ENCODE measurements at regions not wholly inside any gene's neighbourhood (a gene's known extent, or its start where the extent isn't known, plus 50 kb on each side); places are given as distances from the start of the nearest gene placed in this dataset.

DNA sequence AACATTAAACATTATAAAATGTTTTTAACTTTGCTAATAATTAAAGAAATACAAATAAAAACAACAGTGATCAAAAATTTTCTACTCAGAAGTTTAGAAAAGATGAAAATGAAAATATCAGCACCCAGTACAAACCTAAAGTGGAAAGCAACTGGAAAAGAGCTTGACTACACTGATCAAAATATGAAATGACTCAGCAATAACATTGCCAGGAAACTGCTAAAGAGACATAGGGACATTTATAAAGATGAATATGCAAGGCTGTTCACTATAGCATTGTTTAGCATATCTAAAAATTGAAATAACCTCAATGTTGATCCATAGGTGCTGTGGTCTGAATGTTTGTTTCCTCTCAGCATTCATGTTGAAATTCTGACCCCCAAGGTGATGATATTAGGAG lies 88.5 kb upstream of the NOCT start:
- TF ChIP-seq, protein P1, sequence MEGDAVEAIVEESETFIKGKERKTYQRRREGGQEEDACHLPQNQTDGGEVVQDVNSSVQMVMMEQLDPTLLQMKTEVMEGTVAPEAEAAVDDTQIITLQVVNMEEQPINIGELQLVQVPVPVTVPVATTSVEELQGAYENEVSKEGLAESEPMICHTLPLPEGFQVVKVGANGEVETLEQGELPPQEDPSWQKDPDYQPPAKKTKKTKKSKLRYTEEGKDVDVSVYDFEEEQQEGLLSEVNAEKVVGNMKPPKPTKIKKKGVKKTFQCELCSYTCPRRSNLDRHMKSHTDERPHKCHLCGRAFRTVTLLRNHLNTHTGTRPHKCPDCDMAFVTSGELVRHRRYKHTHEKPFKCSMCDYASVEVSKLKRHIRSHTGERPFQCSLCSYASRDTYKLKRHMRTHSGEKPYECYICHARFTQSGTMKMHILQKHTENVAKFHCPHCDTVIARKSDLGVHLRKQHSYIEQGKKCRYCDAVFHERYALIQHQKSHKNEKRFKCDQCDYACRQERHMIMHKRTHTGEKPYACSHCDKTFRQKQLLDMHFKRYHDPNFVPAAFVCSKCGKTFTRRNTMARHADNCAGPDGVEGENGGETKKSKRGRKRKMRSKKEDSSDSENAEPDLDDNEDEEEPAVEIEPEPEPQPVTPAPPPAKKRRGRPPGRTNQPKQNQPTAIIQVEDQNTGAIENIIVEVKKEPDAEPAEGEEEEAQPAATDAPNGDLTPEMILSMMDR (conservative IDR thresholded peaks at IDR 0.05): no peak
- H3K27ac ChIP-seq: no peak overlapping the region

DNA sequence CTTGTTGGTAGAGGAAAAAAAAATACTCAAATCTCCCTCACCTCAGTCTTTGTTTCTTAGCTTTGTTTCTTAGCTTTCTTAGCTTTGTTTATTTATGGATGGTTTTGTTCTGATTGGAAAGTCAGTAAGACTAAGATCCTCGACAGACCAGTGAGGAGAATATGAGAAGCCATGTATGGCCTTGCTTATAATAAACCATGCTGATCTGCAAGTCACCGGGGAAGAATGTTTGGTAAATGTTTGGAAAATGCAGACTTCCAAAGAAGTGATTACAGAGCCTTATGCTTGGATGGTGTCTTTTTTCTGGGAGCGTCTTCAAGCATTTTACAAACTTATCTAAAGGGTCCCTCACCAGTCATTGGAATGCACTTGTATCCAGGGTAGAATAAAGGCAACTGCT lies 90.1 kb upstream of the NOCT start:
- TF ChIP-seq, protein P1 (conservative IDR thresholded peaks at IDR 0.05): no peak
- H3K27ac ChIP-seq: no peak overlapping the region

DNA sequence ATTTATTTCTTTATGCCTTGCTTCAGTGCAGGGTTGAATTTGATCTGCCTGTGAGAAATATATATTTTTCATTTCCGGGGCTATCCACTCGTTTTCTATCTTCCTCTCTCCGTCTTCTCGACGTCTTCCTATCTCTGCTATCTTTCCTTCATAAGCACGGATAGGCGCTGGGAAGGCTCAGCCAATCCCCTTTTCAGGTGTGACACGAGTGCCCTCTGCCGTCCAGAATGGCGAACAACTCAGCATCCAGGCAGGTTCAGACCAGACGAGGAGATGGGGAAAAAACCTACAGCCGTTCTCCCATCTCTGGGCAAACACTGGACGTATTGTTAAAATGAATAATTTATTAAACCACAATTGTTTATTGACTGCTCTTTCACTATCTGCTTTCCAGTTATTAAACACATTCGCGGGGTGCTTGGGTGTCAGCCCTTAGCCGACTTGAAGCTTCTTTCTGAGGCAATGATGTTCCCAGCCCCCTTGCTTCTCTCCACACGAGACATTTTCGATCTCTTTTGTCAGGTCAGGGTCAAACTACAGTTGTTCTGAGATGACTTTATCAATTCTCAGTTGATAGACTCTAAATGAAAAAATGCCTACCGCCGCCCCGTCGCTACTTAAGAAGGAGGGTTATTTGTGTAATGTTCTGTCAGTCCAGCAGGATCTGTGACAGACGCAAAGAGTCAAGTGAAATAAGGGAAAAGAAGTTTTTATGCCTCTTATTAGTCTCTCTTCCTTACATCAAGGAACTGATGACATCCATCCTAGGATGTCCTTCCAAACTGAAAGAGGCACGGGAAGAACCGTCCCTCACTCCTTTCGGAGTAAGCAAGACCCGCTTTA lies 96.3 kb upstream of the NOCT start:
- TF ChIP-seq, protein P1 (conservative IDR thresholded peaks at IDR 0.05): peak; percentile 91
- H3K27ac ChIP-seq: peak overlapping the region; percentile 27; the same call in 1 of the 2 replicates

DNA sequence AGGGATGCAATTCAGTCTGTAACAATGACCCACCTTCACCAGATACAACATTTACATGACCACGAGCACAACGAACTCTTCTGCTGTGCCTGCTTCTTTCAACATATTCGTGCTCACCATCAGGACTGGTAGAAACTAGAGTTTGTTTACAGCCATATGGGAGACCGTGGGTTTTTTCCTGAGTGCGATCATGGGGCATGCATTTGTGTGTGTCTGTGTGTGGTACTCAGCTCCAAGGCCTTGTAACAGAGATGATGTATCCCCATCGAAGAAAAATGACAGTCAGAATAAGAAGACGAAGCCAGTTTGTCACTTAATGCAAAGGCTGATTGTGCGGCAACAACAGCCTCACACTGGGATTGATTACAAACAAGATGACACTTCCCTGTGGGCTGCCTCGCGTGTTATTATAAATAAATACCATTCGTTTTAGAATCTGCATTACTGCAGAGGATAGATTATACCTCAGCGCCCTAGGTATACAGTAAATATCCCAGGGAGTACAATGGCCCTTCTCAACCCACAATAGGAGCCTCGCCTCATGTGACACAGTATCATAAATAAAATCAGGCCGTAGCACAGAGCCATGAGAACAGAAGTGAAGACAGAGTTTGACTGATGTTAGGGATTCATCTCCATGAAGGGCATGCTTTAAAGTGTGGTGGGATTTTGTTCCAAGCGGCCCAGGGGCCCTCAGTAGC lies 97.3 kb upstream of the NOCT start:
- peak overlapping the region; percentile 27; the same call in 1 of the 2 replicates for H3K27ac ChIP-seq

DNA sequence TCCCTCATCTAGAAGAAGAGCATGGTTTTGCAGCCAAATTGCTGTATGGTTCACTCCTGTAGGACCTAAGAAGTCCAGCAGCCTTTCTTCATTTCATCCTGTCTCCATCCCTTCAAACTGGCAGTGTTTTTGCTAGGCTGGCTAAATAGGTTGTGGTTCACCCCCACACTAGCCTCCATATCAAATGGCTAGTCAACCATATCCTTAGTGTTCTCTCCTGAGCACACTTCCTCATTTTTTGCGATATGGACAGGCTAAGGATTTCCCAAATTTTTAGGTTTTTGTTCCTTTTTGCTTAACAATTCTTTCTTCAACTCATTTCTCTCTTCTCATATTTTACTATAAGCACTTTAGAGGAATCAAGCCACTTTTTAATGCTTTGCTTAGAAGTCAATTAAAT lies 98.8 kb upstream of the NOCT start:
- TF ChIP-seq, protein P1 (conservative IDR thresholded peaks at IDR 0.05): no peak
- H3K27ac ChIP-seq: peak overlapping the region; percentile 100; the same call in 1 of the 2 replicates

More for the DNA sequence above, 97.3 kb upstream of the NOCT start:
- TF ChIP-seq, protein P1 (conservative IDR thresholded peaks at IDR 0.05): no peak

DNA sequence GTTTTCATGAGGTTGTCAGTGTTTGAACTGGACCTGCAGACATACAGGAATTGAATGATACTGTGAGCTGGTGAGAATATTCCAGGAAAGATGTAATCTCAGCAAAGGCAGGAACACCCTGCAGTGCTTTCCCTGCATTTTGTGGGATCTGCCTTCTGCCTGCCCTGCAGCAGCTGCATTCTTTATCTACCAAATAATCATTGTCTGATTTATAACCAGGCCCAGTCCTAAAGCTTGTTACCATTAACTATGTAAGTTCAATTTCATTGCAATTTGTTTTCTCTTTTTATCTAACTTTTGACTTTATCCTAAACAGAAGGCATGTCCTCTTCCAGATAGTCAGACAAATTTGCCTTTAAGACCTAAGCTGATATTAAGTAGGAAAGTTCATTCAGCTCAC lies 99.8 kb upstream of the NOCT start:
- peak overlapping the region; percentile 100 for H3K27ac ChIP-seq
- TF ChIP-seq, protein P1 (conservative IDR thresholded peaks at IDR 0.05): no peak

DNA sequence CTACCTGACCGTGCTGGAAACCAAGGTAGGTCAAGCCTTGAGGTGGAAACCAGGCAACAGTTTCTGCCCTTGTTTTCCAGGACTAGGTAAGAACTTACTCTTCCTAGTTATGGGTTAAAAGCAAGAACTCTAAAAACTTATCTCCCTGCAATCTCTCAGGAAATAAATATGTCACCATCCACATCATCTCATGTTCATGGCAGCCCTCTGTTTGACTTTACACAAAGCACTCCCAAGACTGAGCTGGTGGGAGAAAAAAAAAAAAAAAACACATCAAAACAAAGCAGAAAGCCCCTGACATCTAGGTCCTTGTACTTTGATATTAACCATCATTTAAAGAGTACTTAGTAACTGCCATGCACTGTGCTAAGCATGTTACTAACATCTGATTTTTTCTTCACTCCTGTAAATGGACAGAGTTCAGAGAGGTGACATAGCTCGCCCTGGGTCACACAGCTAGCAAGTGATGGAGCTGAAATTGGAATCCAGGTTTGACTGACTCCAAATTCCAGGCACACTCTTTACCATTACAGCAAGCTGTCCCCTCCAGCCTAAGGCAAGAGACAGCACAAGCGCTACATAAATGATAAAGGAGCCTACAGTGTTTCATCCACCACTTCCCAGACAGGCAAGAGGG lies 102.8 kb upstream of the NOCT start:
- H3K27ac ChIP-seq: peak overlapping the region; percentile 100
- TF ChIP-seq, protein P1 (conservative IDR thresholded peaks at IDR 0.05): no peak

Data from VCaP (cell line).